ENCODE measurements at regions not wholly inside any gene's neighbourhood (a gene's known extent, or its start where the extent isn't known, plus 50 kb on each side); places are given as distances from the start of the nearest gene placed in this dataset.

GRCh38 chr17:429589-429988 lies 77.0 kb upstream of the RPH3AL start:
- no peak for TF ChIP-seq CTCF (conservative IDR thresholded peaks at IDR 0.05)
- no peak for TF ChIP-seq ZFX (IDR thresholded peaks at IDR 0.05)

All from C4-2B (cell line).